ENCODE measurements at regions not wholly inside any gene's neighbourhood (a gene's known extent, or its start where the extent isn't known, plus 50 kb on each side); places are given as distances from the start of the nearest gene placed in this dataset.

DNA sequence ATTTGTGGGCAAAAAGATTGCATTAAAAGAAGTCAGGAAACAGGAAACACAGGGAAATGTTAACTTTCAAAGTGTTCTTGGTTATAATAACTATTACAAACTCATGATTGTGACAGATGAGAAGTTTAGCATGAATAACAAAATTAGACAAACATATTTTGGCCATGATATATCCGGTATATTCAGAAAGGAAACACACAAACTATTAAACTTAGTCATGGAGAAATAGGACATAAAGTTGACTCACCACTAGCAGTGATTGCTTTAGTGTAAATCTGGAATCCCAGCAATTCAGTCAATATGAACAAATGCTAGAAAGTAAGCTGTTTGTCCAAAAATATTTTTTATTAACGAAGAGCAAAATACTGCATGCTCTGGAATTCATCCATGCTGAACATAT lies 1299.9 kb downstream of the C4orf33 start:
- no peak for DNase-seq

GRCh38 chr4:130403221-130403620 lies 1307.3 kb downstream of the C4orf33 start:
- no peak for DNase-seq

GRCh38 chr4:130416228-130416627 lies 1320.3 kb downstream of the C4orf33 start:
- DNase-seq = no peak

DNA sequence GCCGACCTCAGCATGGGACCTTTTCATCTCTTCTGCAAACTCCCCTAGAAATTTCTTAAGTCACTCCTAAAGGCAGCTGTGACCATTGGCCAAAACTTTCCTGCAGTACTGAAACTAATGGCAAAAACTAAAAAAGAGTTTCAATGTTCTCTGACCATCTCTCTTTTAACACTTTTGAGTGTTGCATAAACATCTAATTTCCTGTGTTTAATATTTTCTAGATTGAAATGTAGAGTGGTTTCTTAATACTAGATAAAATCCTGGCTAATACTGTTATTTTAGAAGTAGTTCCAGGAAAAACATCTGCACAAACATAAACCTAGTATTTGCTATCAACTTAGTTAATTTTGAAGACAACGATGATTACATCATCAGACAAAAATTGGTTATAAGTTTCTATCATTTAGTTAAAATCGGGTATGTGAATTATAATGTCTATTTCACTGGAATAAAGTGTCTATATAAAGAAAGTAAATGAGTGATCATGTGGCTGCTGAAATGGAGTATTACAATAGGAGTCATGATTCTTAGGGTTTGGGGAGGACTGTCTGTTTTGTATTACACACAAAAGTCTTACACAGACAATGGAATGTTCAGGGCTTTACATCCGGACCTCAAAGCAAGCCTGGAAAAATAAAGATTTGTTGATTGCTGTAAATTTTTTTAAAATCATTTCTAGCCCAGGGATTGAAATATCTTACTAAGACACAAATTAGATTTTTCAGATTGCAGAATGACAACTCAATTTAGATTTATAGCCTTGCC lies 1323.4 kb downstream of the C4orf33 start:
- no peak for DNase-seq

DNA sequence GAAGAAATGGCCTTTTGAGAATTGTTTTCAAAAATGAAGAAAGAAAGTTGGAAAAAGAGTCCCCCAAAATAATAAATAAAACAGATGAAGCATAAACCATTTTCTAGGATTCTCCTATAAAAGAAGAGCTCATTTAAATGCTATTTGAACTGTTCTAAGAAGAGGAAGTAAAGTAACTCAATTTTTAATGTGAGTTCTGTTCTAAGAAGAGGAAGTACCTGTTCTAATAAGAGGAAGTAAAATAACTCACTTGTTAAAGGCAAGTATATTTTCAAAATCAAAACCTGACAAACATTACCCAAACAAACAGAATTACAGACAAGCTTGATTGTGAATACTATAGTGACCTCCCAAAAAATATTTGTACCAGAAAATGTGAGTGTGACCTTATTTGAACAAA lies 1326.3 kb downstream of the C4orf33 start:
- no peak for DNase-seq

DNA sequence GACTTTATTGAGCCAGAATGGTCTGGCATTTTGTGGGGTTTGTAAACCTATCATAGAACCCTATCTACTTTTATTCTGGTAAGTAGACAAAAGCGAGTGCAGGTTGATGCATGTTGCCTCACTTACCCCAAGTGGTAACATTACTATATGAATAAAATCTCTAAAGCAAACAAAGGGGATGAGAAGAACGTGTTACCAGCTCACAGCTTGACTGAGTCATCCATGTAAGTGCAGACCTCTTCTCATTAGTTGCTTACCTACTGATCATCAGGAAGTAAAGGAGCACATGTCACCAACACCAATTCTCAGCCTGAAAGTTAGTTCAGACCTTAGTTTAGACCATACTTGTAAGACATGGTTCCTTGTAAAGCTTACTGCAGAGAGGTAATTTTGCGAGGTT lies 1328.3 kb downstream of the C4orf33 start:
- DNase-seq = no peak

DNA sequence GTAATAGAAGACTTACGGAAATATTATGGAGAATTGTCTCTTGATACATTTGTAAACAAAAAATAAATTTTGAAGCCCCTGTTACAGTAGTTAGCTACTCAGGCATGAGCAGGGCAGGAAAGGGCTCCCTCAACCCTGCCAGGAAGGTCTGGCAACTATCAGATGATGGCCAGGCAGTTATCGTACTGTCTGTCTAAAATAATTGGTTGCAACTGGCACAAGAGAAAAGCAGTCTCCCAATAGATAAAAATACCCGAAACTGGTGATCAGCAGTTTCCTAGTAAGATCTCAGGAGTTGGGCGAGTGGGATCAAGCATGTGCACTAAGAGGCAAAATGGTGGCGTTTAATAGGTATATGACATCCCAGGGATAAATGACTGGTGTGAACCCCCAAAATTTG lies 1336.3 kb downstream of the C4orf33 start:
- DNase-seq = no peak

GRCh38 chr4:130449741-130450140 lies 1353.8 kb downstream of the C4orf33 start:
- no peak for DNase-seq

- DNase-seq = no peak
Measured at GRCh38 chr4:130468340-130468739, 1372.4 kb downstream of the C4orf33 start.

DNA sequence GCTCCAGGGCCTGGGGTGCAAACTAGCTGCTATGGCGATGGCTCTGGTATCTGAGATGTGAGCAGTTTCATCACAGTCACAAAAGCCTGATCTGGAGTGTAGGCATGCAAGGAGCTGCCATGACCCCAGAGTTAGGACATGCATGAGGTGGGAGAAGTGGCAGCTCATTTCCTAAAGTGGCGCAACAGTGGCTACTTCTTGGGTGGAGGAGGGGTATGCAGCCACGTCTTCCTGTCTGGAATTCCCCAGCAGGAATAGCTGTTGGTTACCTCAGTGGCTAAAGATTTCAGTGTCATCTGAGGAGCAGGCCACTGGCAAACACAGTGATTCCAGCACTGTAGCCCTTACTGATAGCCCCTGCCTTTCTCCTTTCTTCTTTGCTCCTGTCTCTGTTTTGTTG lies 1382.5 kb downstream of the C4orf33 start:
- DNase-seq = no peak

DNA sequence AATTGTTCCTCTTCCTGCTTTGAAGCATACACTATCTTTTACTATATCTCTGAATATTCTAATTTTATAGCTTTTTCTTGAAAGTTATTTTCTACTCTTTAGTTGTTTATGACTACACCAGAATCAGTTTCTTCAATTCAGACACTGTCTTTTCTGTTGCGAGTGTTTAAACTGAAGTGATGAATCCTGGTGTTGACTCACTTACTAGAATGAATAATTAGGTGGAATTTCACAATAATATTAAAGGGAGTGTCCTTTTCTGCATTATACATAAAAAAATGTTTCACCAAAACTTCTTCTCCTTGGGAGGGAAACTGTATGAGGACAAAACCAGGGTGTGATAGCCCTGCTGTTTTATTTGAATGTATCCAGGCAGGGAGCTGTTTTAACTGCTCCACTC lies 1383.1 kb downstream of the C4orf33 start:
- no peak for DNase-seq

DNA sequence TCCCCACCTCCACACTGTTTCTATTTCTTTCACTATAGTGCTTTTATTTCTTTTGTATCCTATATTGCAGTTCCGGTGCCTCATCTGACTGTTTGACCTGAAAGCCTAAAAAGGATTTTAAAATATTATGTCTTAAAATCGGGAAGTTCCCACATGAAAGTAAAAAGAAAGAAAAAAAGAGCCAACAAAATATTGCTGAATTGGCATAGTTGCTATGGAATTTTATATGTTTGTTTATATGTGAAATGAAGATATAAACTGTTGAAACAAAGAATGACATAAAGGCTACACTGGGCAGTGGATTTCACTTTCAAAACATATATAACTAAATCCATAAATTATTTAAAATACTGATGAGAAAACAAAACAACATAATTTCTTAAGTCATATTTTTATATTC lies 1383.7 kb downstream of the C4orf33 start:
- no peak for DNase-seq

GRCh38 chr4:130484826-130485225 lies 1388.9 kb downstream of the C4orf33 start:
- no peak for DNase-seq

GRCh38 chr4:130485371-130485770 lies 1389.4 kb downstream of the C4orf33 start:
- no peak for DNase-seq

DNA sequence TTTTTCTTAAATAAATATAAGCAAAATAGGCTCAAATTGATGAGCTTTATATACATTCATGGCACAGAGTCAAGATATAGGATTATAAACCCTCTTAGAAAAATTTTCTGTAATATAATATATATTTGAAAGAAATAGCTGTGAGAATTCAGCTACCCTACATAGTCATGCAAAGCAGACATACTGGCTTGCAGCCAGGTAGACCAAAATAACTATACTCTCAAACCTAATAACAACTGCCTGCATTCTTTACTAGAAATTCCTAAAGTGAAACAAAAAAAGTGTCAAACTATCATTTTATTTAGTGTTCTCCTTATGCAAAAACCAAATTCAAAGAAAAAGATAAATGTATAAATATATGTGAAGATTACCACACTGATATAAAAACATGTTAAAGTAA lies 1390.2 kb downstream of the C4orf33 start:
- no peak for DNase-seq

- DNase-seq = no peak
Measured at GRCh38 chr4:130486841-130487240, 1390.9 kb downstream of the C4orf33 start.

GRCh38 chr4:130510661-130511060 lies 1414.7 kb downstream of the C4orf33 start:
- no peak for DNase-seq

GRCh38 chr4:130511776-130512175 lies 1415.8 kb downstream of the C4orf33 start:
- no peak for DNase-seq

DNA sequence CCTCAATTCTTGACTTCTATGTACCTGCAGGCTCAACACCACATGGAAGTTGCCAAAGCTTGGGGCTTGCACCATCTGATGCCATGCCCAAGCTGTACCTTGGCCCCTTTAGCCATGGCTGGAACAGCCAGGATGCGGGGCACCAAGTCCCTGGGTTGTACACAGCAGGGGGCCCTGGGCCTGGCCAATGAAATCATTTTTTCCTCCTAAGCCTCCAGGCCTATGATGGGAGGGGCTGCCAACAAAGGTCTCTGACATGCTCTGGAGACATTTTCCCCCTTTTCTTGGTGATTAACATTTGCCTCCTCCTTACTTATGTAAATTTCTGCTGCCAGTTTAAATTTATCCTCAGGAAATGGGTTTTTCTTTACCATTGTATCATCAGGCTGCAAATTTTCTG lies 1428.1 kb downstream of the C4orf33 start:
- no peak for DNase-seq

GRCh38 chr4:130530505-130530904 lies 1434.6 kb downstream of the C4orf33 start:
- no peak for DNase-seq

DNA sequence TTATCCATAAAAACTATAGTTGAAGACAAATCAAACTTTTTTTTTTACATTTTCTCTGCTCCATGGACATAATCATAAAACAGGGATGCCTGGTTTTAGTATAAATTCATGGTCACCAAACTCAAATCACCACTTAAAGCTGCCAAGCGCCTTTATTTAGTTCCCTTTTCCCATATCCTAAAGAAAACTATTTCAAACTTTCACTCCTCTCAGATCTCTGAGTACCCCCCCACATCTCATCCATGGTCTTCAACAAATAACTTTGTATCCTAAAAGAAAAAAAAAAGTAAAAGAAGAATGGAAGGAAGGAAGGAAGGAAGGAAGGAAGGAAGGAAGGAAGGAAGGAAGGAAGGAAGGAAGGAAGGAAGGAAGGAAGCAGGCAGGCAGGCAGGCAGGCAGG lies 1438.7 kb downstream of the C4orf33 start:
- no peak for DNase-seq

GRCh38 chr4:130542953-130543352 lies 1447.0 kb downstream of the C4orf33 start:
- DNase-seq = no peak

GRCh38 chr4:130545171-130545570 lies 1449.2 kb downstream of the C4orf33 start:
- DNase-seq = no peak

GRCh38 chr4:130545596-130545995 lies 1449.6 kb downstream of the C4orf33 start:
- DNase-seq = no peak

GRCh38 chr4:130559268-130559667 lies 1463.3 kb downstream of the C4orf33 start:
- no peak for DNase-seq
